GM12892 (cell line): ENCODE measurements at regions not wholly inside any gene's neighbourhood (a gene's known extent, or its start where the extent isn't known, plus 50 kb on each side); places are given as distances from the start of the nearest gene placed in this dataset.

Source experiments
- POLR2A ChIP-seq: IDR thresholded peaks from 2 replicates; pipeline ENCODE4 v1.6.1; 2011; ENCODE audit warnings: low read depth, low read length, control low read depth
- POLR2AphosphoS5 ChIP-seq: IDR thresholded peaks from 2 replicates; pipeline ENCODE4 v1.6.1; 2011; ENCODE audit warnings: low read depth, low read length, control low read depth

DNA sequence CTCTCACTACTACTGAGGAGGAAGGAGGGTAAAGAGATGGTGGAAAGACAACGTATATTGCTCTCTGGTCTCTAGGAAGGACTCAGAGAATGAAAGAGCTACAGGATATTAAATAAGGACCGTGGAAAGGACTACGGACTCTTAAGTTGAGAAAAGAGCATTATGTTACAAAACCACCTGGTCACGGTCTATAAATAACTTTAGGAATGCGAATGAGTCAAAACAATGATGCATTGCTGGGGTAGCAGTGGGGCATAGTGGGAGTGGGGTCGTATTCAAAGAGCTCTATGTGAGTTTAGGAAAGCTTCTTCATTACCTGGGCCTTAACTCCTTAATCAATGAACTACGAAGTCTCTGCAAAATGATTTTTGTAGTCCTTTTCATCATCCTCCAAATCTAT lies 295.7 kb upstream of the SOX14 start:
- TF ChIP-seq POLR2A (no peak), POLR2AphosphoS5 (no peak)
